Posterior vena cava (tissue), 2 donors: ENCODE measurements at regions not wholly inside any gene's neighbourhood (a gene's known extent, or its start where the extent isn't known, plus 50 kb on each side); places are given as distances from the start of the nearest gene placed in this dataset.
"Not testable (repeated sequence)": the region's sequence is repeated elsewhere in the genome, so short reads cannot be mapped to it uniquely, and the experiment has no call there.

Experiments
- DNase-seq: peaks from one replicate; pipeline ENCODE4 v3.0.0-alpha.2; 2020; ENCODE audit warnings: low spot score
- intact Hi-C, 2 donors: fragments of 100-400 bp; cut with DNase I; formaldehyde crosslinking; loops; one replicate each; pipeline versions ENCODE4 v1.14.1 to v1.14.2; 2022 to 2023
- donor health status: DM: yes; HTN: yes; CAD: no.
- donor health status: DM: yes; HTN: yes; CAD: no.

DNA sequence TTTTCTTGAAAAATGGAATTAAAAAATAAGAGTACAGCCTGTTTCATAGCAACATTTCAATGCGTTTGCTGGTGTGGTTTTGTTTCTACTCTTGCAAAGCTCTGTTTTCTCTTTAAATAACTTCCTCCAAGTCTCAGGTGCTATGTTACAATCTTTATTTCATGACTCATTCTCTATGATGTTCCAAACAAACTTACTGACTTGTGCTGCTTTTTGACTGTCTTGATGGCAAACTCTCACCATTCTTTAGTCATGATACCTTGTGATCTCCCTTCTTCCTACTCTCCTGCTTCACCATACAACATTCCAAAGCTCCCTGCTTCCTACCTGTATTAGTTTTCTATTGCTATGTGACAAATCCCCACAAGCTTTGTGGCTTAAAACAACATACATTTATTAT lies 166.1 kb downstream of the C11orf91 start:
- DNase-seq = no peak
- intact Hi-C loops = no loop called here

DNA sequence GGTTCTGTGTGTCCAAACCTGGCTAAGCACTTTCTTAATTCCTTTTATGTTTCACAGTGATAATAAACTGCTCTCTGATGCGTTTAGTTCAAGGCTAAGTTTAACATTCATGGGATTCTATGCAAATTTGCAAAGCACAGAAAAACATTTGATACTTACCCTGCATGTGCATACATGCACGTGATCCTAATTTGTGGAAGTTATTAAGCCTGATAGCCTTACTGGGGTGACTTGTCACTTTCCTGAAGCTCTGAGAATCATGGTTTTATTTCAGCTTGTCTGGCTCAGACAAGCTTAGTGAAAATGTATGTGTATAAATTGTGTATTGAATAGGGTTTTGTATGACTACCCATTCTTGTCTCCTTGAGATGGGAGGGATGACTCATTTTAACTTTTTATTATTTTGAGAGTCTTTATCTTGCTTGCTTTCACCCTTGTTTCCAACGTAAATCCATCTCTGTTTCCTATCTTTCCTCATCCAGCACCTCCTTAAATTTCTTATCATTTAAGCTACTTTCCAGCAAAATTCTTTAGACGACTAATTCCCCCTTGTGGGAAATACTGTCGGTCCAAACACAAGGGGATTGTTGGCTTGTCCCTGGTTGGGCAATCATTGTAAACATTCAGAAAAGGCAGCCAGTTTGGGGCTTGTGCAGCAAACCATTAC lies 167.1 kb downstream of the C11orf91 start:
- intact Hi-C loops = no loop called here
- DNase-seq = no peak

DNA sequence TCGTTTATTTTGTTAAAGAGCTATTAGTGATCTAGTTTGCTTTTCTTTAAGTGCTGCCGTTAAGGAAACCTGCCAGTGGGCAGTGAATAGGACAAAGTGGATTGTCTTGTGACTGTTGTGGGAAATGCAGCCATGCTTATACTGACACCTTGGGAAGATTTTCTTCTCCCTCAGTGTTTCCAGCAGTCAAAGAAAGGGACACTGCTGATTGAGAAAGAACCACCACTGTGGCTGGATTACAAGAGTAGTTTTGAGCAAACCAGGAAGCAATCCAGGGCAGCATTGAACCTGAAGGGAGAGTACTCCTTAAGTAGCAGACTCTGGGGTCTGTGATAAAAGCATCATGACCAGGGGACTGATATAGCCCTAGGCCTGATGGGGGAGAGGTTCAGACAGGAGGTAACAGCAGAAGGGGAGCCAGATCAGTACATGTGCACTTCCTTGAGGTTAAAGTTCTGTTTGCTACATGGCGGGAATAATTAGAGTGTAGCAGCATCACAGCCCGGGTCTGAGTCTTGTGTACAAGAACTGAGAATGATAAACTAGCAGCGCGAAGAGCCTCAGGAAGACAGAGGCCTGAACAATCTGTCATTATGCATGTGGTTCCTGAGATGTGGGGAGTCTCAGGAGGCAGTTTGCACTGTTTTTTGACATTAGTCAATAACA lies 167.8 kb downstream of the C11orf91 start:
- no peak for DNase-seq
- intact Hi-C loops = no loop called here

DNA sequence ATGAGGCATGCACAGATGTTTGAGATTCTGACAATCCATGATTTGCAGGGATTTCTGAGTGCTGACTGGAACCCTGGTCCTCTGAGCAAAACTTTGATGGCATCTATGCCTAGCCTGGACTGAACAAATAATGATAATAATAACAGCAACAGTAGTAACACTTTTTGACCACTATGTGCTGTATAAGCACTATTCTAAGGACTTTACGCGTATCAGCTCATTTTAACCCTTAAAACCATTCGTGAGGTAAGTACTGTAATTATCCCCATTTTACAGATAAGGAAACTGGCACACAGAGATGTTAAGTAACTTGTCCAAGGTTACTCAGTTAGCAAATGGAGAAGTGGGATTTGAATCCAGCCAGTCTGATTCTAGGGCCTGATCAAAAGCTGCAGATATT lies 168.4 kb downstream of the C11orf91 start:
- DNase-seq = no peak
- intact Hi-C loops = no loop called here

DNA sequence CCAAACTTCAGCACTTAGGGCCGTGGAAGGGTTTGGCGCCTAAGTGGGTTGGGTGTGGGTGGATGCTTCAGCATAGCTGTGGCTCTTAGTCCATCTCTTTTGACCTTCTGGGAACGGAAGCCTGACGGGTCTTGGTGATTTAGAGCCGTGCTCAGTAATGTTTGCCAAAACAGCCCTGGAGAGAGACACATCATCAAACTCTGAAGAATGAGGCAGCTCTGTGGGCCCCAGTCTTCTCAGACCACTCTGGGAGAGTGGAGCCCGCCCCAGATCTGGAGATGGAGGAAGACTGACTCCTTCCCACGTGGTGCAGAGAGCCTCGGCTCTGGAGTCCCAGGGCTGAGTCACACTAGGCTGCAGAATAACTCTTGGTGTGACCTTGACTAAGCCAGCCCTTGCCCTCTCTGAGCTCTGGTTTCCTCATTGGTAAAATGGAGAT lies 168.9 kb downstream of the C11orf91 start:
- intact Hi-C loops = no loop called here
- no peak for DNase-seq

DNA sequence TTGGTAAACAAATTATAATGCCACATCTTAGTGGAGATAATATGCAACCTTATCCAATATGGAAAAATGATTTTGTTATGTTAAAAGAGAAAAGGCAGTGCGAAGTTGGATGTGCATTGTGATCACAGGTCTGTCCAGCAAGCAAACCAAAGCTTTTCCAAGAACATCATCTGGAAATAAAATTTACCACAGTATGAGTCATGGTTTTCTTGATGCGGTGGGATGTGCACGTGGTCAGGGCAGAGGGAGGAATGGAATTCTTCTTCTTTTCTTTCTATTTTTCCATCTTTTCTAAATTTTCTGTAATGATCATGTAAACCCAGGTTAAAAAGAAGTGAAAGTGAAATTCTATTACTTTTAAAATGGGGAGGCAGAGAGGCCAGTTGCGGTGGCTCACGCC lies 169.8 kb downstream of the C11orf91 start:
- no peak for DNase-seq
- intact Hi-C loops = no loop called here

DNA sequence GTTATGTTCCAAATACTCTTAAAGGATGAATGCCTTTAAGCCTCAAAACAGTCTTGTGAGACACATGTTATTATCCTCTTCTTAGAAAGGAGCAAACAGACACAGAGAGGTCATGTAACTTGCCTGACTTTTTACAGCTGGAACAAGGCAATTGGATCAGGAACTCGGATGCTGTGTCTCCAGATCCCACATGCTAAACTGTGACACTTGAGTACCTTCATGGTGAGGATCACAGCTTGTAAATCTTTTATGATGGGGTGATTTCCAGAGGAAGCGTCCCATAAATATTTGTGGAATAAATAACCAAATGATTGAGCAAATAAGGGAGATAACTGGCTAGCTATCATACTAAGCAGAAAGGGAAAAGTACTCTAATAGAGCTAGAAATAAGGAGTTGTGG lies 171.2 kb downstream of the C11orf91 start:
- intact Hi-C loops = no loop called here
- DNase-seq = no peak

DNA sequence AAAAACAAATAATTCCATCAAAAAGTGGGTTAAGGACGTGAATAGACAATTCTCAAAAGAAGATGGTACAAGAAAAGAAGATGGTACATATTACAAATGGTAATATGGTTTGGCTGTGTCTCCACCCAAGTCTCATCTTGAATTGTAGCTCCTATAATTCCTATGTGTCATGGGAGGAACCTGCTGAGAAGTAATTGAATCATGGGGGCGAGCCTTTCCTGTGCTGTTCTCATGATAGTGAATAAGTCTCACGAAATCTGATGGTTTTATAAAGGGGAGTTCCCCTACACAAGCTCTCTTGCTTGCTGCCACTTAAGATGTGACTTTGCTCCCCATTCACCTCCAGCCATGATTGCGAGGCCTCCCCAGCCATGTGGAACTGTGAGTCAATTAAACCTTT lies 172.9 kb downstream of the C11orf91 start:
- intact Hi-C loops, DNase-seq: not testable (repeated sequence)

DNA sequence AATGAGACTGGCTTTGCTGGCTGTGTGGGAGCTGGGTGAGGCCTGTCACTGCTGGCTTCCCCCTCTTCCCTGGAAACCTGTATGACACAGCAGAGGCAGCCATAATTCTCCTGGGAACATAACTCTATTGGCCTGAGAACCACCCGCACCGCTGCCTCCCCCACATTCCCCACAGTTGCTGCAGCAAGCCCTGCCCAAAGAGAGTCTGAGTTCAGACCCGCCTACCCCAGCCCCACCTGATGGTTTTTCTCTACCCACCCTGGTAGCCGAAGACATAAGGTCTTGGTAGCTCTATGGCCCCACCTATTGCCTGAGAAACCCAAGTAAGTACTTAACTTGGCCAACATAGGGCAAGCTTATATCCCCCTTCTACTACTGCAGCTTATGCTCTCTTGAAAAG lies 174.8 kb downstream of the C11orf91 start:
- intact Hi-C loops = no loop called here
- DNase-seq = no peak

DNA sequence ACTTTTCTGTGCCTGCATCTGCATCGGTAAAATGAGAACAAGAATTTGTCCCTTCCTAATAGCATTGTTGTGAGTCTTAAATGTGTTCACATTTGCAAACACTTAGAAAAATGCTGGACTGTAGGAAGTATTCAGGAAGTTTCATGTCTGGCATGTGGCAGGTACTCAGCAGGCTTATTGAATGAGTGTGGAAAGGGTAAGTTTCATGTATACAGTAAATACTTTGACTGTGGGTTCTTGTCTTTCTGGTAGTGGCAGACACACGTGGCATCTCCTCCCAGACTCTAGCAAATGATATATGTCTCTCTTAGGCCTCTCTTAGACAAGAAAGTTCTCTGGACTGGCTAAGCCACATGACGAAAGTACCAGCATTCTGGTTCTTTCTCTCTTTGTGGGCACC lies 179.2 kb downstream of the C11orf91 start:
- DNase-seq = no peak
- intact Hi-C loops = no loop called here

DNA sequence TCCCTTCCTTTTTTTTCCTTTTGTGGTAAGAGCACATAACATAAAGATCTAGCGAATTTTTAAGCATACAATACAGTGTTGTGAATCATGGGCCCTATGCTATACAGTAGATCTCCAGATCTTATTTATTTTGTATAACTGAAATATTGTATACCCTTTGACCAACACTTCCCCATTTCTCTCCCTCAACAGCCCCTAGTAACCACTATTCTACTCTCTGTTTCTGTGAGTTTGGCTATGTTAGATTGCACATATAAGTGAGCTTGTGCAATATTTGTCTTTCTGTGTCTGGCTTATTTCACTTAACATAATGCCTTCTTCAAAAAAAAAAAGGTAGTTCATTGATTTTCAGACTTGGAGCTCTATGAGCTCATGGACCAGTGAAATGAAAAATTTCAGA lies 180.5 kb downstream of the C11orf91 start:
- no peak for DNase-seq
- intact Hi-C loops = no loop called here

DNA sequence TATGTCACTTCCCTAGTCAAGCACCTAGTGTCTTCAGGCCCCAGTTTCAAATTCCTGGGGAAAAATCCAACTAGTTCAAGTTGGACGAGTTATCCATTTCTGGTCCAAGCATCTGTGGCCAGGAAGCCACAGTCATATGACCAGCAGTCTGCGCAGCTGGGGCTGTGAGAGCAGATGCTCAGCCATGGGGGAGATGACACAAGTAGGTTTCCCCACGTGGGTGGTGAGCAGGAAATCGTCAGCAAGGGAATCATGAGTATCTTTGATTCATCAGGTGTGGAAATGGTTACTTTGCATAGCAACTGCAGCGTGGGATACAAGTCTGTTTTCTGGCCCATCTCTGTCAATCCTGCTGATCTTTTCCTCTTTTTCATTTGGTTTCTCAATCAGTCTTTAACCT lies 185.3 kb downstream of the C11orf91 start:
- DNase-seq = no peak
- intact Hi-C loops = no loop called here

DNA sequence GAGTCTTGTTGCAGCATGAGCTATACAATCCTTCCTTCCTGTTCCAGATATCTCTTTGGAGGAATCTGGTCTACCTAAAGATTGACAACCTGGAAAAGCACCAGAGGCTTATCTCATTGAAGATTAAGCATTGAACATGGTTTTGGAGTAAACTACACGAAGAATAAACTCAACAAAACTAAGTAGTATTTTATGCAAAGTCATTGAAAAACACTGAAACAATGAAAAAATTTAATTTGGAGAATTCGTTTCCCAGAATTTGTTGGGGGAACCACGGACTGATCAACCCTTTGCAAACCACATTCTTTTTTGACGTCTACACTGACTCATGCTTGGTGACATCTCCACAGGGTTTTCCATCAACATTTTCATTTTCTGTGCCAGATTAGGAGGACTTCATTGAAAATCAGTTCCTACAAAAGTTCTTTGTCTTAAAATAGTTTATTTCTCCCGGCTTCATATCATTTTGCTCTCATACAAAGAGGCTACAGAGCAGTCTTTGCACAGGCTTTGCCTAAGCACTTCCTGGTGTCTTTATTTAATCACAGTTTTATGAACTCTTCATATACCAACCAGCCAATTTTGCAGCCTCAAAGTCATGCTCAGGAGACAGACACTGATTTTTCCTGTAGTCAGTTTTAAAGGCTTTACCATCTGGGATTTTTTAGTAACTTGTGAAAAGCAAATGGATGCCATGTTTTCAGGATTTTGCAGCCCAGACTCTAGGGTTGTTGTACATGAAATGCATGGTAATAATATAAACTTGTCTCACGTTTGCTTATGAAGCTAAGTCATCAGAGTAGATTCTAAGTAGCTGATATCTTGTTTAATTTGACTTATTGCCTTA lies 186.3 kb downstream of the C11orf91 start:
- intact Hi-C loops = no loop called here
- DNase-seq = no peak

DNA sequence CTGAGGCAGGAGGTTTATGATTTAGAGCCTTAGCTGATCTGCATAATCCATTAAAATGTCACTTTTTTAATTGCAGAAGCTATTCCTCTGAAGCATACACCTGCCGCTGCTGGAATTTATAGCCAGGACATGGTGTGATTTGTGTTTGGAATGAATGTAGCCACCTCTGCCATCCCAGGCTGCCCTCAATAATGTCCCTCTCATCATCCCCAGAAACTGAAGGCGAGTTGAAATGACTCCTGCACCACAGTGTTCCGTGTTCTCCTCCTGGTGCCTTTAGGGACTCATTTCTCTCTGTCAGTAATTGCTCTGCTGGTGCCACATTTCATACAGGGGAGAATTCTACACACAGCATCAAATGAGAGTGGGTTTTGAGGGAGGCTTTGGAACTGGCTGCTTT lies 191.0 kb downstream of the C11orf91 start:
- DNase-seq = no peak
- intact Hi-C loops = no loop called here

DNA sequence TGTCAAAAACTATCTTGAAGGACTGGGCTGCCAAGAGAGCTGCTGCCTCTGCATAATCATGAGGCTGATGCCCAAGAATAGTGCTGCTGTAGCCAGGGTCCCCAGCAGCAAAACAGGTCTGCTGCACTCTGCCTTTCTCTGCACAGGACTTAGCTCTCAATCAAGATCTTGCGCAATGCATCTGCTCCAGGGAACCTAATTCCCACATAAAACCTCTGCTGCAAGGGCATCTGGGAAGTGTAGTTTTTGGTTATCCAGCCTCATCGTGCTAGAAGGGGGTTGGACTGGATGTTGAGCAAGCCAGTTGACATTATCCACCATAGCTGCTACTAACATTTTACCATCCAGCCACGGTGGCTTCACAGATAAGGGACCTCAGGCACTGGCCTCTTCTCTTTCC lies 192.7 kb downstream of the C11orf91 start:
- no peak for DNase-seq
- intact Hi-C loops = no loop called here

DNA sequence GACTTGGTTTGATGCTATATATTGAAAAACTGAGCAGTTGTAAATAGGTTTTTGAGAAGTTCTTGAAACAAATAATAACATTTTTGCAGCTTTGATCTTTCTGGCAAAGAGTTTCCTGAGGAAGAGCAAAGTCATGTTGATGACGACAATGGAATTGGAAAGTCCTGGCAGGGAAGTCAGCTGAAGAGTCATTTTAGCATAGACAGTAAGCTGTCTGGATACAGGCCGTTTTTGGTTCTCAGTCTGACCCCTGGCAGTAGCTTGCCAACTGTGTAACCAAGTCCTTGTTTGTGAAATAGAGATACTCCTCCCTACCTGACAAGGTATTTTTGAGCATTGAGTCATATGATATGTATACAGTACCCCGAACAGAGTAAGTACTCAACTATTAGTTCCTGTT lies 193.3 kb downstream of the C11orf91 start:
- no peak for DNase-seq
- intact Hi-C loops = no loop called here

DNA sequence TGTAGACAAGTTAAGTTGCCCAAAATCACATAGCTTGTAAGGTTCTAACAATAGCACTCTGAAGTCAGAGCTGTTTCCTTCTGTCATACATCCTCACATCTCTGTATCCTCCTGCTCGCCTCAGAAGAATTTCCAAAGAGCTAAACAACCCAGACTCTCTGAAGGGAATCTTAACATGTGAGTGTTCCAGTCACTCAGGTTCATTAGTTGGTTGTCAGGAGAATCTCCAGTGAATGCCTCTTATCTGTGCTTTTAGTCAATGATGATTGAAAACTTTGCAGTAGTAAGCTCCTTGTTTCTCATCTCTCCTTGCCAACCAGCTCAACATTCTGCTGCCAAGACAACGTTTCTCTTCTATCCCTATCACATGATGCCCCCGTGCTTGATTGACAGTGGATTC lies 195.5 kb downstream of the C11orf91 start:
- intact Hi-C loops = no loop called here
- DNase-seq = no peak

DNA sequence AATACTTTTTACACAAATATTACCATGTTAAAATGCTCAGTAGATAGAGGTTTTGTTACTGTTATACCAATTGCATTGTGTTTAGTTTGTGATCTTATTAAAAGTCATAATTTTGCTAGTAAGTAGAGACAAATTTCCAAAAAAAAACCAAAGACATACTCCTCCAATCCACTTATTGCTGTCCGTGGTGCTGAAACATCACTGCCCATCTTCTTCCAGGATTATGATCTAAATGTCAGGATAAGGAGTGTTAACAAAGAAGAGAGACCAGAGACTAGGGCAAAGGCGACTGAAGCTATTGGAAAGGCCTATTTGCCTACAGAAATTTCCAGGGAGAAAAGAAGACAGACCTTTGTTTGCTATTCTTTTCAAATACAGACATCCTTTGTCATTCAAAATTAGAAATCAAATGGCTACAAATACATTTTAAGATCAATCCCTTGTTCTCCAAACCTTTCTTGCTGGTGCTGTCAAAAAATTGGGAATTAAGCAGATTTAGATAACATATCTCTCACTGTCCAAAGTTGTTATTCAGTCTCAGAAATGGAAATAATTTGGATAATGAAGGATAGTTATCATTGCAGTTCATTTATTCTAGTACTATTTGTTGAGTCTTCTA lies 199.7 kb downstream of the C11orf91 start:
- intact Hi-C loops = no loop called here
- no peak for DNase-seq

DNA sequence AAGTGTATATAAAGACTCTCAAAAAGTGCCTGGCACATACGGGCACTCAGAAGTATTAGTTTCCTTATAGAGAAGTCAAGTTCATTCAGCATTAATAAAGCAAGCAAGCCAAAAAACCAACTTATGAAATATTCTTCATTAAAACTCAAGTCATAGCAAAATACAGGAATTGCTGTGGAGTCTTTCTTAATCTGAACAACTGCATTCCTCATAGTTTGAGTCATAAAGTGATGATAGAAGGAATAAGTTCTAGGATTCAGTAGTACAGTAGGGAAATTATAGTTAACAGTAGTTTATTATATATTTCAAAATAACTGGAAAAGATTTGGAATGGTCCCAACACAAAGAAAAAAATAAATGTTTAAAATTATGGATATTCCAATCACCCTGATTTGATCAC lies 200.3 kb downstream of the C11orf91 start:
- intact Hi-C loops = no loop called here
- DNase-seq = no peak

DNA sequence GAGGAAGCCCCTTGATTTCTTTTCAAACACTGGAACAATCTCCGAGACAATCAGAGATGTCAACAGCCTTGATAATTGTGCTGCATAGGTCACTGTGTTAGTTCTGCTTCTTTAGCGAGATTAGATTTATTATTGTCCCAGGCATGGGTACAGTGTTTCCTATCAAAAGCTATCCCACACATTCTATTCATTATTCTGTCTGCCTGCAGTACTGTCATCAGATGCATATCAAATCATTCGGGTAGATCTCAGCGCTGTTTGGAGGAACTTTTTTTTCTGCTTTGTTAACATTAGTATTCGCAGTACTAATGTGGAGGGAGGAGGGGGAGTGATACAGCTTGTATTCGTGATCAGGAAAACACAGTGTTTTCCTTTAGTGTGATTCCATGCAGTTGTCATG lies 208.0 kb downstream of the C11orf91 start:
- DNase-seq = no peak
- intact Hi-C loops = no loop called here
